DMS53 treated with DMSO at 0.1 percent for 48 hours (cell line): ENCODE measurements at regions not wholly inside any gene's neighbourhood (a gene's known extent, or its start where the extent isn't known, plus 50 kb on each side); places are given as distances from the start of the nearest gene placed in this dataset.
"Not testable (repeated sequence)": the region's sequence is repeated elsewhere in the genome, so short reads cannot be mapped to it uniquely, and the experiment has no call there.

Source experiments
- DNase-seq: peaks from one replicate; lab custom pipeline; 2025; ENCODE audit not compliant: unreplicated experiment; lab: John Stamatoyannopoulos, UW

- DNase-seq = no peak
These were observed 93.9 kb upstream of the AMN1 start for GRCh38 chr12:31822761-31823160.

- no peak for DNase-seq
These were observed 92.7 kb upstream of the AMN1 start for GRCh38 chr12:31821484-31821883.

GRCh38 chr12:31820832-31821231 is 92.0 kb upstream of the AMN1 start:
- DNase-seq = peak; percentile 62

GRCh38 chr12:31819427-31819826 is 90.6 kb upstream of the AMN1 start:
- no peak for DNase-seq

- no peak for DNase-seq
These were observed 89.9 kb upstream of the AMN1 start for GRCh38 chr12:31818623-31819268.

- no peak for DNase-seq
These were observed 88.3 kb upstream of the AMN1 start for GRCh38 chr12:31817120-31817519.

GRCh38 chr12:31815096-31815495 is 86.3 kb upstream of the AMN1 start:
- no peak for DNase-seq

- DNase-seq = peak; percentile 31
These were observed 84.5 kb upstream of the AMN1 start for GRCh38 chr12:31813305-31813704.

- DNase-seq = no peak
These were observed 78.9 kb upstream of the AMN1 start for GRCh38 chr12:31807773-31808097.

- not testable (repeated sequence) for DNase-seq
These were observed 78.4 kb upstream of the AMN1 start for GRCh38 chr12:31807081-31807772.

- DNase-seq = not testable (repeated sequence)
These were observed 76.9 kb upstream of the AMN1 start for GRCh38 chr12:31805681-31806080.

- not testable (repeated sequence) for DNase-seq
These were observed 75.9 kb upstream of the AMN1 start for GRCh38 chr12:31804707-31805106.

- no peak for DNase-seq
These were observed 75.3 kb upstream of the AMN1 start for GRCh38 chr12:31804185-31804504.

GRCh38 chr12:31803306-31804184 is 74.7 kb upstream of the AMN1 start:
- no peak for DNase-seq

GRCh38 chr12:31801872-31802271 is 73.1 kb upstream of the AMN1 start:
- DNase-seq = no peak

- DNase-seq = no peak
These were observed 68.5 kb upstream of the AMN1 start for GRCh38 chr12:31797230-31797872.

GRCh38 chr12:31796270-31796951 is 67.6 kb upstream of the AMN1 start:
- DNase-seq = no peak

GRCh38 chr12:31794745-31795144 is 65.9 kb upstream of the AMN1 start:
- DNase-seq = no peak

- not testable (repeated sequence) for DNase-seq
These were observed 62.4 kb upstream of the AMN1 start for GRCh38 chr12:31791265-31791664.

GRCh38 chr12:31790759-31791158 is 61.9 kb upstream of the AMN1 start:
- no peak for DNase-seq

GRCh38 chr12:31785318-31785717 is 56.5 kb upstream of the AMN1 start:
- DNase-seq = no peak
